IMR-90 (cell line): ENCODE measurements at regions not wholly inside any gene's neighbourhood (a gene's known extent, or its start where the extent isn't known, plus 50 kb on each side); places are given as distances from the start of the nearest gene placed in this dataset.

Source experiments
- ATAC-seq: fragments of 200-7000 bp; cut with Tn5 transposase; 2 replicates; pipeline ENCODE4 v1.9.1; 2020; ENCODE audit warnings: low read depth, mild to moderate bottlenecking, moderate library complexity
- BruUV-seq: library from RNA; stranded (reverse); fragments of 400-500 nt; replicated peaks from 2 replicates; lab custom pipeline; 2021; lab: Mats Ljungman, UMichigan
- CTCF ChIA-PET: fragments of 300-600 bp; formaldehyde crosslinking; extraction: SDS; loops from one replicate; lab custom pipeline; 2021; ENCODE audit warnings: antibody characterized with exemption; lab: Yijun Ruan, JAX
- POLR2A ChIA-PET: fragments of 300-600 bp; sonication (Branson Sonifier 250); formaldehyde crosslinking; loops from one replicate; lab custom pipeline; 2022; ENCODE audit warnings: antibody characterized with exemption; ENCODE audit not compliant: unreplicated experiment; lab: Charles Lee
- DNase-seq: peaks from one replicate; pipeline ENCODE4 v3.0.0; 2013
- H2AFZ ChIP-seq: replicated peaks from 2 replicates; pipeline ENCODE3; 2013; ENCODE audit warnings: low read length, mild to moderate bottlenecking; ENCODE audit not compliant: poor library complexity
- H2AK5ac ChIP-seq: 2 replicates; pipeline ENCODE4 v1.6.1; 2013; ENCODE audit warnings: low read depth, low read length, inconsistent platforms
- H2AK9ac ChIP-seq: replicated peaks from 2 replicates; pipeline ENCODE3; 2013; ENCODE audit warnings: mild to moderate bottlenecking, low read depth, low read length, moderate library complexity; ENCODE audit not compliant: poor library complexity
- H2BK120ac ChIP-seq: 2 replicates; pipeline ENCODE4 v1.6.1; 2013; ENCODE audit warnings: low read depth, low read length, inconsistent platforms
- H2BK15ac ChIP-seq: 3 replicates; pipeline ENCODE4 v1.6.1; 2013; ENCODE audit warnings: low read depth, low read length, inconsistent platforms
- H2BK20ac ChIP-seq: 2 replicates; pipeline ENCODE4 v1.6.1; 2013; ENCODE audit warnings: low read depth, mild to moderate bottlenecking, inconsistent platforms, low read length, moderate library complexity
- H2BK5ac ChIP-seq: 2 replicates; pipeline ENCODE4 v1.6.1; 2013; ENCODE audit warnings: mild to moderate bottlenecking, low read depth, low read length, inconsistent platforms; ENCODE audit not compliant: poor library complexity, severe bottlenecking
- H3K14ac ChIP-seq: replicated peaks from 2 replicates; pipeline ENCODE4 v1.6.1; 2013; ENCODE audit warnings: low read depth, low read length, inconsistent platforms
- H3K18ac ChIP-seq: 2 replicates; pipeline ENCODE4 v1.6.1; 2013; ENCODE audit warnings: low read depth, low read length, control low read depth
- H3K23ac ChIP-seq: 2 replicates; pipeline ENCODE4 v1.6.1; 2013; ENCODE audit warnings: low read depth, low read length, inconsistent platforms
- H3K27ac ChIP-seq: 2 replicates; pipeline ENCODE4 v1.5.1; 2013; ENCODE audit warnings: mild to moderate bottlenecking, control low read depth, low read length; ENCODE audit not compliant: insufficient read depth
- H3K27me3 ChIP-seq: 2 replicates; pipeline ENCODE4 v1.6.1; 2013; ENCODE audit warnings: low read length; ENCODE audit not compliant: control insufficient read depth, insufficient read depth
- H3K36me3 ChIP-seq: 2 replicates; pipeline ENCODE4 v1.6.1; 2013; ENCODE audit warnings: low read length, mixed read lengths; ENCODE audit not compliant: control insufficient read depth, insufficient read depth
- H3K4ac ChIP-seq: 2 replicates; pipeline ENCODE4 v1.6.1; 2013; ENCODE audit warnings: low read depth, low read length, inconsistent platforms
- H3K4me1 ChIP-seq: 2 replicates; pipeline ENCODE4 v1.6.1; 2013; ENCODE audit warnings: low read length, mixed read lengths; ENCODE audit not compliant: control insufficient read depth, insufficient read depth
- H3K4me2 ChIP-seq: 2 replicates; pipeline ENCODE4 v1.6.1; 2013; ENCODE audit warnings: low read depth, mild to moderate bottlenecking, control low read depth, low read length, moderate library complexity
- H3K4me3 ChIP-seq: 2 replicates; pipeline ENCODE4 v1.5.1; 2013; ENCODE audit warnings: low read depth, mild to moderate bottlenecking, control low read depth, low read length, moderate library complexity; ENCODE audit not compliant: insufficient read depth
- H3K56ac ChIP-seq: 2 replicates; pipeline ENCODE4 v1.6.1; 2013; ENCODE audit warnings: low read length, inconsistent platforms; ENCODE audit not compliant: insufficient read depth; ENCODE audit errors: extremely low read depth
- H3K79me1 ChIP-seq, 2 experiments: 2 replicates each; pipeline ENCODE4 v1.6.1; 2013; ENCODE audit warnings: low read length in 2 of 2, inconsistent platforms in 1 of 2, low read depth in 1 of 2
- H3K9ac ChIP-seq: 2 replicates; pipeline ENCODE4 v1.6.1; 2013; ENCODE audit warnings: low read depth, low read length, control low read depth
- H3K9me1 ChIP-seq: 2 replicates; pipeline ENCODE4 v1.6.1; 2013; ENCODE audit warnings: low read length, inconsistent platforms; ENCODE audit not compliant: insufficient read depth
- H3K9me3 ChIP-seq: 2 replicates; pipeline ENCODE4 v1.6.1; 2013; ENCODE audit warnings: low read length; ENCODE audit not compliant: control insufficient read depth, insufficient read depth
- H4K20me1 ChIP-seq: 2 replicates; pipeline ENCODE4 v1.6.1; 2013; ENCODE audit warnings: low read length, inconsistent platforms; ENCODE audit not compliant: insufficient read depth
- H4K5ac ChIP-seq: 2 replicates; pipeline ENCODE4 v1.6.1; 2013; ENCODE audit warnings: mild to moderate bottlenecking, low read depth, low read length, control low read depth
- H4K8ac ChIP-seq, 2 experiments: 2 replicates each; pipeline ENCODE4 v1.6.1; 2013; ENCODE audit warnings: low read depth in 2 of 2, low read length in 2 of 2, control low read depth in 1 of 2, inconsistent platforms in 1 of 2
- H4K91ac ChIP-seq: 2 replicates; pipeline ENCODE4 v1.6.1; 2013; ENCODE audit warnings: low read depth, low read length, inconsistent platforms; ENCODE audit not compliant: insufficient read depth
- BHLHE40 ChIP-seq: fragments of 150-350 bp; IDR thresholded peaks from 2 replicates; pipeline ENCODE4 v1.6.1; 2016; ENCODE audit warnings: mild to moderate bottlenecking, low read depth, low read length
- CEBPB ChIP-seq: IDR thresholded peaks from 2 replicates; pipeline ENCODE4 v1.6.1; 2012; ENCODE audit warnings: low read depth, low read length, improper control_type of control experiment
- CHD1 ChIP-seq: IDR thresholded peaks from 2 replicates; pipeline ENCODE4 v1.6.1; 2012; ENCODE audit warnings: low read depth, low read length, improper control_type of control experiment
- FOS ChIP-seq: fragments of 150-350 bp; IDR thresholded peaks from 2 replicates; pipeline ENCODE4 v1.6.1; 2016; ENCODE audit warnings: low read depth, low read length
- MXI1 ChIP-seq: IDR thresholded peaks from 2 replicates; pipeline ENCODE4 v1.6.1; 2012; ENCODE audit warnings: low read depth, mild to moderate bottlenecking, low read length, moderate library complexity, borderline replicate concordance
- NFE2L2 ChIP-seq: fragments of 150-350 bp; IDR thresholded peaks from 2 replicates; pipeline ENCODE4 v1.6.1; 2016; ENCODE audit warnings: low read depth, mild to moderate bottlenecking, low read length
- POLR2A ChIP-seq: IDR thresholded peaks from 2 replicates; pipeline ENCODE4 v1.6.1; 2012; ENCODE audit warnings: mild to moderate bottlenecking, low read depth, low read length
- RAD21 ChIP-seq: IDR thresholded peaks from 2 replicates; pipeline ENCODE4 v1.6.1; 2012; ENCODE audit warnings: low read length, improper control_type of control experiment
- RCOR1 ChIP-seq: IDR thresholded peaks from 2 replicates; pipeline ENCODE4 v1.6.1; 2012; ENCODE audit warnings: mild to moderate bottlenecking, low read length, improper control_type of control experiment; ENCODE audit not compliant: insufficient replicate concordance
- RFX5 ChIP-seq: IDR thresholded peaks from 2 replicates; pipeline ENCODE4 v1.8.0; 2012; ENCODE audit warnings: low read depth, mild to moderate bottlenecking, low read length, moderate library complexity
- SMC3 ChIP-seq: fragments of 150-350 bp; IDR thresholded peaks from 2 replicates; pipeline ENCODE4 v1.6.1; 2016; ENCODE audit warnings: low read depth, mild to moderate bottlenecking, antibody characterized with exemption, low read length, moderate library complexity
- WGBS, 2 experiments: methylation state at CpG; one replicate each; pipeline versions ENCODE4 v1.1.5 to v1.1.7; 2013; ENCODE audit warnings: missing lambda C conversion rate in 2 of 2; ENCODE audit not compliant: insufficient read length in 1 of 2; ENCODE audit errors: extremely low coverage in 2 of 2; 5-methylcytosine and 5-hydroxymethylcytosine counted together
- dilution Hi-C: fragments of 300-500 bp; cut with HindIII; formaldehyde crosslinking; loops from one replicate; pipeline ENCODE4 v1.14.3; 2018; ENCODE audit warnings: low sequenced_read_pairs; ENCODE audit not compliant: unreplicated experiment
- in situ Hi-C: fragments of 300-500 bp; cut with MboI; formaldehyde crosslinking; loops from 3 replicates; pipeline ENCODE4 v1.14.3; 2019; ENCODE audit warnings: low sequenced_read_pairs, inconsistent platforms, mixed read lengths
- intact Hi-C: fragments of 100-400 bp; cut with micrococcal nuclease; formaldehyde crosslinking; loops from 2 replicates; pipeline ENCODE4 v1.10.0; 2022
- TF ChIP-seq, protein P1 (sequence below): conservative IDR thresholded peaks from 2 replicates; pipeline ENCODE4 v1.5.1; 2012; ENCODE audit warnings: mild to moderate bottlenecking, low read depth, low read length, improper control_type of control experiment
- TF ChIP-seq, protein P2 (sequence below): fragments of 150-350 bp; IDR thresholded peaks from 2 replicates; pipeline ENCODE4 v1.6.1; 2016; ENCODE audit warnings: low read depth, mild to moderate bottlenecking, low read length, moderate library complexity, borderline replicate concordance
- TF ChIP-seq, protein P3 (sequence below): fragments of 150-350 bp; IDR thresholded peaks from 2 replicates; pipeline ENCODE4 v1.6.1; 2017; ENCODE audit warnings: mild to moderate bottlenecking, antibody characterized with exemption, low read length, low read depth

DNA sequence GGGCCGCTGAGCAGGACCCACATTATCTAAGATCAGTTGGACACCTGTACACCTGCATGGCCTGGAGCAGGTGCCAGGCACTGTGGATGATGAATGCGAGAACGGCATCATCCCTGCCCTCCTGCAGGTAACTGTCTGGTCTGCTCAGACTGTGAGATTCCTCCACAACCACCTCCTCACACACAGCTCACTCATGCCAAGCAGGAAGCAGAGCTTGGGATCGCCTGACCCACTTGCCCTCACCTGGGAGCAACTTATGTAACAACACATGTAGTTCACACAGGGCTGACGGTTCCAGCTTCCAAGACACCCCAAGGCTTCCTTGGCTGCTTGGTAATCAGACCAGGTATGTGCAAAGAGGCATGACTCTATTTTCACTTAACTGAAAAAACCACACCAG, 359.2 kb downstream of the PREX1 start:
- ChIA-PET POLR2A (no interaction called here), CTCF (no interaction called here)
- Histone ChIP-seq H2AFZ (no peak overlapping the region), H3K4me1 (no peaks in the 10 kb centered on the region), H3K14ac (no peak overlapping the region), H4K20me1 (no peaks in the 10 kb centered on the region), H3K23ac (no peak overlapping the region), H3K9ac (no peak overlapping the region), H2AK9ac (no peak overlapping the region), H2BK20ac (no peak overlapping the region), H3K18ac (no peak overlapping the region), H3K56ac (no peak overlapping the region), H2BK15ac (no peak overlapping the region), H3K9me1 (no peaks in the 10 kb centered on the region), H4K91ac (no peak overlapping the region), H4K8ac (no peak overlapping the region), H2BK5ac (no peak overlapping the region), H2BK120ac (no peak overlapping the region), H4K5ac (no peak overlapping the region), H3K36me3 (no peaks in the 10 kb centered on the region), H3K9me3 (no peaks in the 10 kb centered on the region), H3K4me3 (no peak overlapping the region), H3K27ac (no peak overlapping the region), H2AK5ac (no peak overlapping the region), H3K4ac (no peak overlapping the region), H3K79me1 (no peaks in the 10 kb centered on the region), H3K27me3 (no peaks in the 10 kb centered on the region; the same call in 1 of the 2 replicates), H3K4me2 (no peak overlapping the region)
- DNase-seq: no peak
- intact Hi-C loops (no loop called here), in situ Hi-C loops (no loop called here), dilution Hi-C loops (no loop called here)
- no peak for ATAC-seq
- TF ChIP-seq RAD21: no peak
- TF ChIP-seq POLR2A: no peak
- TF ChIP-seq RCOR1: no peak
- TF ChIP-seq MXI1: no peak
- TF ChIP-seq RFX5: no peak
- no peak for TF ChIP-seq CHD1
- no peak for TF ChIP-seq BHLHE40
- no peak for TF ChIP-seq NFE2L2
- no peak for TF ChIP-seq SMC3
- TF ChIP-seq, protein P1, sequence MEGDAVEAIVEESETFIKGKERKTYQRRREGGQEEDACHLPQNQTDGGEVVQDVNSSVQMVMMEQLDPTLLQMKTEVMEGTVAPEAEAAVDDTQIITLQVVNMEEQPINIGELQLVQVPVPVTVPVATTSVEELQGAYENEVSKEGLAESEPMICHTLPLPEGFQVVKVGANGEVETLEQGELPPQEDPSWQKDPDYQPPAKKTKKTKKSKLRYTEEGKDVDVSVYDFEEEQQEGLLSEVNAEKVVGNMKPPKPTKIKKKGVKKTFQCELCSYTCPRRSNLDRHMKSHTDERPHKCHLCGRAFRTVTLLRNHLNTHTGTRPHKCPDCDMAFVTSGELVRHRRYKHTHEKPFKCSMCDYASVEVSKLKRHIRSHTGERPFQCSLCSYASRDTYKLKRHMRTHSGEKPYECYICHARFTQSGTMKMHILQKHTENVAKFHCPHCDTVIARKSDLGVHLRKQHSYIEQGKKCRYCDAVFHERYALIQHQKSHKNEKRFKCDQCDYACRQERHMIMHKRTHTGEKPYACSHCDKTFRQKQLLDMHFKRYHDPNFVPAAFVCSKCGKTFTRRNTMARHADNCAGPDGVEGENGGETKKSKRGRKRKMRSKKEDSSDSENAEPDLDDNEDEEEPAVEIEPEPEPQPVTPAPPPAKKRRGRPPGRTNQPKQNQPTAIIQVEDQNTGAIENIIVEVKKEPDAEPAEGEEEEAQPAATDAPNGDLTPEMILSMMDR: no peak
- no peak for TF ChIP-seq CEBPB
- TF ChIP-seq, protein P2, sequence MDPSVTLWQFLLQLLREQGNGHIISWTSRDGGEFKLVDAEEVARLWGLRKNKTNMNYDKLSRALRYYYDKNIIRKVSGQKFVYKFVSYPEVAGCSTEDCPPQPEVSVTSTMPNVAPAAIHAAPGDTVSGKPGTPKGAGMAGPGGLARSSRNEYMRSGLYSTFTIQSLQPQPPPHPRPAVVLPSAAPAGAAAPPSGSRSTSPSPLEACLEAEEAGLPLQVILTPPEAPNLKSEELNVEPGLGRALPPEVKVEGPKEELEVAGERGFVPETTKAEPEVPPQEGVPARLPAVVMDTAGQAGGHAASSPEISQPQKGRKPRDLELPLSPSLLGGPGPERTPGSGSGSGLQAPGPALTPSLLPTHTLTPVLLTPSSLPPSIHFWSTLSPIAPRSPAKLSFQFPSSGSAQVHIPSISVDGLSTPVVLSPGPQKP: no peak
- TF ChIP-seq, protein P3, sequence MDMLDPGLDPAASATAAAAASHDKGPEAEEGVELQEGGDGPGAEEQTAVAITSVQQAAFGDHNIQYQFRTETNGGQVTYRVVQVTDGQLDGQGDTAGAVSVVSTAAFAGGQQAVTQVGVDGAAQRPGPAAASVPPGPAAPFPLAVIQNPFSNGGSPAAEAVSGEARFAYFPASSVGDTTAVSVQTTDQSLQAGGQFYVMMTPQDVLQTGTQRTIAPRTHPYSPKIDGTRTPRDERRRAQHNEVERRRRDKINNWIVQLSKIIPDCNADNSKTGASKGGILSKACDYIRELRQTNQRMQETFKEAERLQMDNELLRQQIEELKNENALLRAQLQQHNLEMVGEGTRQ: no peak
- no peak for TF ChIP-seq FOS
- BruUV-seq: no TSS peak
- 37% methylated on average over 3 of the region's 5 CpGs; no CpG with 5 or more reads in 1 of the 2 experiments for WGBS, 2 experiments
